ENCODE measurements at regions not wholly inside any gene's neighbourhood (a gene's known extent, or its start where the extent isn't known, plus 50 kb on each side); places are given as distances from the start of the nearest gene placed in this dataset.

GRCh38 chr3:8444883-8445282 is 56.7 kb upstream of the LMCD1 start:
- Histone ChIP-seq H3K4me3 (no peak overlapping the region), H3K4me1 (ENCODE audit: control insufficient read depth in 5 of 5, insufficient read depth in 5 of 5, low read length in 5 of 5) (peaks cover 2 to 34% (median 14%) of the 10 kb centered on the region in 5 donors), H3K27ac (ENCODE audit: low read depth in 1 of 2, low read length in 1 of 2) (peak overlapping the region; percentile 49 to 91), H3K9me3 (ENCODE audit: control insufficient read depth in 4 of 4, insufficient read depth in 3 of 4, low read length in 3 of 4) (no peaks in the 10 kb centered on the region), H3K9ac (ENCODE audit: insufficient read depth in 1 of 2, low read length in 2 of 2) (peak overlapping the region in 1 of 2 donors; percentile 85), H3K27me3 (ENCODE audit: control insufficient read depth in 3 of 3, insufficient read depth in 3 of 3, low read length in 2 of 3) (no peaks in the 10 kb centered on the region), H3K36me3 (ENCODE audit: control insufficient read depth in 4 of 4, insufficient read depth in 4 of 4, low read length in 4 of 4) (no peaks in the 10 kb centered on the region)
- TF ChIP-seq, protein P1, sequence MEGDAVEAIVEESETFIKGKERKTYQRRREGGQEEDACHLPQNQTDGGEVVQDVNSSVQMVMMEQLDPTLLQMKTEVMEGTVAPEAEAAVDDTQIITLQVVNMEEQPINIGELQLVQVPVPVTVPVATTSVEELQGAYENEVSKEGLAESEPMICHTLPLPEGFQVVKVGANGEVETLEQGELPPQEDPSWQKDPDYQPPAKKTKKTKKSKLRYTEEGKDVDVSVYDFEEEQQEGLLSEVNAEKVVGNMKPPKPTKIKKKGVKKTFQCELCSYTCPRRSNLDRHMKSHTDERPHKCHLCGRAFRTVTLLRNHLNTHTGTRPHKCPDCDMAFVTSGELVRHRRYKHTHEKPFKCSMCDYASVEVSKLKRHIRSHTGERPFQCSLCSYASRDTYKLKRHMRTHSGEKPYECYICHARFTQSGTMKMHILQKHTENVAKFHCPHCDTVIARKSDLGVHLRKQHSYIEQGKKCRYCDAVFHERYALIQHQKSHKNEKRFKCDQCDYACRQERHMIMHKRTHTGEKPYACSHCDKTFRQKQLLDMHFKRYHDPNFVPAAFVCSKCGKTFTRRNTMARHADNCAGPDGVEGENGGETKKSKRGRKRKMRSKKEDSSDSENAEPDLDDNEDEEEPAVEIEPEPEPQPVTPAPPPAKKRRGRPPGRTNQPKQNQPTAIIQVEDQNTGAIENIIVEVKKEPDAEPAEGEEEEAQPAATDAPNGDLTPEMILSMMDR (IDR thresholded peaks at IDR 0.05; ENCODE audit: control extremely low read depth, extremely low read depth), result no peak
- WGBS, 2 donors, result 80 to 88% methylated on average over 3 of the region's 3 CpGs
- ATAC-seq (ENCODE audit: insufficient read depth, low FRiP score) (no peak), DNase-seq (peak in 1 of 3 donors; percentile 40)

- Histone ChIP-seq H3K27me3 (ENCODE audit: control insufficient read depth in 3 of 3, insufficient read depth in 3 of 3, low read length in 2 of 3) (no peaks in the 10 kb centered on the region), H3K4me1 (ENCODE audit: control insufficient read depth in 5 of 5, insufficient read depth in 5 of 5, low read length in 5 of 5) (peaks cover 2 to 34% (median 14%) of the 10 kb centered on the region in 5 donors), H3K4me3 (no peak overlapping the region), H3K9ac (ENCODE audit: insufficient read depth in 1 of 2, low read length in 2 of 2) (no peak overlapping the region), H3K9me3 (ENCODE audit: control insufficient read depth in 4 of 4, insufficient read depth in 3 of 4, low read length in 3 of 4) (no peaks in the 10 kb centered on the region), H3K36me3 (ENCODE audit: control insufficient read depth in 4 of 4, insufficient read depth in 4 of 4, low read length in 4 of 4) (no peaks in the 10 kb centered on the region), H3K27ac (ENCODE audit: low read depth in 1 of 2, low read length in 1 of 2) (peak overlapping the region in 1 of 2 donors; percentile 63)
- 39 to 60% methylated on average over 2 of the region's 2 CpGs for WGBS, 2 donors
- ATAC-seq (ENCODE audit: insufficient read depth, low FRiP score), result no peak
- peak in 2 of 3 donors; percentile 29 to 53 for DNase-seq
- TF ChIP-seq, protein P1 (IDR thresholded peaks at IDR 0.05; ENCODE audit: control extremely low read depth, extremely low read depth), result no peak
Observed at GRCh38 chr3:8445861-8446260, 55.8 kb upstream of the LMCD1 start.

- Histone ChIP-seq H3K9me3 (ENCODE audit: control insufficient read depth in 4 of 4, insufficient read depth in 3 of 4, low read length in 3 of 4) (no peaks in the 10 kb centered on the region), H3K4me3 (no peak overlapping the region), H3K9ac (ENCODE audit: insufficient read depth in 1 of 2, low read length in 2 of 2) (no peak overlapping the region), H3K27ac (ENCODE audit: low read depth in 1 of 2, low read length in 1 of 2) (no peak overlapping the region), H3K4me1 (ENCODE audit: control insufficient read depth in 5 of 5, insufficient read depth in 5 of 5, low read length in 5 of 5) (peaks cover 2 to 34% (median 13%) of the 10 kb centered on the region in 5 donors), H3K27me3 (ENCODE audit: control insufficient read depth in 3 of 3, insufficient read depth in 3 of 3, low read length in 2 of 3) (no peaks in the 10 kb centered on the region), H3K36me3 (ENCODE audit: control insufficient read depth in 4 of 4, insufficient read depth in 4 of 4, low read length in 4 of 4) (no peaks in the 10 kb centered on the region)
- ATAC-seq (ENCODE audit: insufficient read depth, low FRiP score) (no peak), DNase-seq (no peak)
- TF ChIP-seq, protein P1 (IDR thresholded peaks at IDR 0.05; ENCODE audit: control extremely low read depth, extremely low read depth), result no peak
- 75 to 86% methylated on average over 2 of the region's 2 CpGs for WGBS, 2 donors
Observed at GRCh38 chr3:8446845-8447244, 54.8 kb upstream of the LMCD1 start.

DNA sequence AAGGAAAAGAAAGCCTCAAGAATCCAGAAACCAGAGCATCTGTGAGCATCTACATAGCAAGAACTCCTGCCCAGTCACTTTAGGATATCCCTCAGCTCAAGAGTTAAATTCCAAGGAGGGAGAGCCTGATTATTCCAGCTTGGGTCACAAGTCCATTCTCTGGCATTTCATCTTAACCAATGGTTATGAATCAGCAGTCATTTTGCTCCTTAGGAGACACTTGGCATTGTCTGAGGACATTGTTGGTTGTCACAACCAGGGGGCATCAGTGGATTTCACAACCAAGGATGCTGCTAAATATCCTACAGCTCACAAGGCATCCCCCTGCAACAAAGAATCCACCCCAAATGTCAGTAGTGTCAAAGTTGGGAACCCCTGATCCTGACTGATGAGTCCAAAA is 51.0 kb upstream of the LMCD1 start:
- no peak for ATAC-seq (ENCODE audit: insufficient read depth, low FRiP score)
- Histone ChIP-seq H3K4me3 (no peak overlapping the region), H3K27ac (ENCODE audit: low read depth in 1 of 2, low read length in 1 of 2) (no peak overlapping the region), H3K27me3 (ENCODE audit: control insufficient read depth in 3 of 3, insufficient read depth in 3 of 3, low read length in 2 of 3) (no peaks in the 10 kb centered on the region), H3K4me1 (ENCODE audit: control insufficient read depth in 5 of 5, insufficient read depth in 5 of 5, low read length in 5 of 5) (peaks cover 0 to 12% (median 0%) of the 10 kb centered on the region in 5 donors), H3K36me3 (ENCODE audit: control insufficient read depth in 4 of 4, insufficient read depth in 4 of 4, low read length in 4 of 4) (no peaks in the 10 kb centered on the region), H3K9ac (ENCODE audit: insufficient read depth in 1 of 2, low read length in 2 of 2) (no peak overlapping the region), H3K9me3 (ENCODE audit: control insufficient read depth in 4 of 4, insufficient read depth in 3 of 4, low read length in 3 of 4) (no peaks in the 10 kb centered on the region)
- no peak for DNase-seq
- TF ChIP-seq, protein P1 (IDR thresholded peaks at IDR 0.05; ENCODE audit: control extremely low read depth, extremely low read depth), result no peak

Measured in lung (tissue), 11 donors.